Ureter (tissue), 1 donor: ENCODE measurements at regions not wholly inside any gene's neighbourhood (a gene's known extent, or its start where the extent isn't known, plus 50 kb on each side); places are given as distances from the start of the nearest gene placed in this dataset.

ENCODE experiments used
- DNase-seq: peaks from one replicate; pipeline ENCODE4 v3.0.0-alpha.2; 2020; ENCODE audit warnings: low spot score
- donor health status: DM: yes; HTN: yes; CAD: no.

DNA sequence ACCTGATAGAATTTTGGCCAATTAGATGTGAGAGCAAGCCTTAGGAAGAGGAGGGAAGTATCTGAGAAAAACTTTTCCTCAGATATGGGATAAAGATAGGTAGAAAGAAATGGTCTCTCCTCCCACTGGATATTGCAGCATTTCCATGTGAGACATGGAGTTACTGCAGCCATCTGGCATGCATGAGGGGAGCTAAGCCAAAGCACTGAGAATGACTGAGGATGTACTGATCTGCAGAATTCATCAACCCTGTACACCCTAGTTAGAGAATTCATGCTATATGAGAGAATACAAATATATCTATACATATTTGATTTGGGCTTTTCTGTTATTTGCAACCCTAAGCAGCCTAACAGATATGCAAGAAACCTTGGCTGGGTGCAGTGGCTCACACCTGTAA lies 52.5 kb upstream of the RPL34 start:
- no peak for DNase-seq

DNA sequence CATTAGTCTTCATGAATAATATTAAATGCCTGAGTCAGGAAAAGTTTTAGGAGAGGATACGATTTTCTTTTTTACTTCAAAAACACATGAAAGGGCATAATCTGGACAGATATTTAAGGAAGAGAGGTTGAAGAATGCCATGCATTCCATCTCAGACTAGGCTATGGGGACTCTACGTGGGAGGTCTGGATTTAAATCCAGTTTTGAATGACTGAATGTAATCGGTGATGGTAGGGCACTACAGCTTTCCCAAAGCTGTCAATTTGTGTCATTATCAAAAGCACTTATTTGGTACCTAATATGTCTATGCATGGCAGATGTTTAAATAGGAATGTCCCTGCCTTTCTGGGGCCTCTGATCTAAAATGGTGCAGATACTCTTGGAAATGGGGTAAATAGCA lies 59.3 kb upstream of the RPL34 start:
- no peak for DNase-seq

DNA sequence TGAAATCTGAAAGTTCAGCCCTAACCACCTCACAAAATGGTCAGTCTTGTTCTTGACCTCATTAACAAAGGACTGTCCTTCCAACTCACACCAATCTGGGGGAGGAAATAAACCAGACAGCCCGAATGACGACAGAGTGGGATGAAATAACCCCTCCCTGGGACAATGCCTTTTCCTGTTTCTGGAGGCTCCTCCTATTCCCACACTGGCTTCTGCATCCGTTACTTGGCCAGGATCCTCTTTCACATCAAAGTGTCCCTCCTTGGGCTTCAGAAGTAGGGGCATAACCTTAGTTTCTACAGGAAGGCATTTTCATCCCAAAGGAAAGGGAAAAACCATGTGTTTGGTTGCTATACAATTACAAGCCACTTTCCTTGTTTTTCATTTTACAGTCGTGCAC lies 59.8 kb upstream of the RPL34 start:
- no peak for DNase-seq

DNA sequence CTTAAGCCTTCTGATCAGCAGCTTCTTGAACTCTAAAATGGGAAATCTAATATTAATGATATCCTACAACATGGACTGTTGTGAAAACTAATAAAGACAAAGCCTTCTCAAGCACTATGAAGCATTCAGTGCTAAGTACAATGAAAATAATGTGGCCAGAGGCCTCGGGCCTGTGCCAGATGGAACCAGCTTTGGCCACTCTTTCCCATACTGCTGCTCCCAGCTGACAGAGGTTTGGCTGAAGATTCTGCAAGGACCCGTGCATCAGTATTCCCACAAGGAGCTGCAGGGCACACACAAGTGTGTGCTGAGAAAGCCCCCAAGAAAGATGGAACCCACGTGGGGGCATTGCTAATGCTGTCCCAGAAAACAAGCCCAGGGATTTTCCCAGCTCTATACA lies 60.5 kb upstream of the RPL34 start:
- DNase-seq, result no peak

DNA sequence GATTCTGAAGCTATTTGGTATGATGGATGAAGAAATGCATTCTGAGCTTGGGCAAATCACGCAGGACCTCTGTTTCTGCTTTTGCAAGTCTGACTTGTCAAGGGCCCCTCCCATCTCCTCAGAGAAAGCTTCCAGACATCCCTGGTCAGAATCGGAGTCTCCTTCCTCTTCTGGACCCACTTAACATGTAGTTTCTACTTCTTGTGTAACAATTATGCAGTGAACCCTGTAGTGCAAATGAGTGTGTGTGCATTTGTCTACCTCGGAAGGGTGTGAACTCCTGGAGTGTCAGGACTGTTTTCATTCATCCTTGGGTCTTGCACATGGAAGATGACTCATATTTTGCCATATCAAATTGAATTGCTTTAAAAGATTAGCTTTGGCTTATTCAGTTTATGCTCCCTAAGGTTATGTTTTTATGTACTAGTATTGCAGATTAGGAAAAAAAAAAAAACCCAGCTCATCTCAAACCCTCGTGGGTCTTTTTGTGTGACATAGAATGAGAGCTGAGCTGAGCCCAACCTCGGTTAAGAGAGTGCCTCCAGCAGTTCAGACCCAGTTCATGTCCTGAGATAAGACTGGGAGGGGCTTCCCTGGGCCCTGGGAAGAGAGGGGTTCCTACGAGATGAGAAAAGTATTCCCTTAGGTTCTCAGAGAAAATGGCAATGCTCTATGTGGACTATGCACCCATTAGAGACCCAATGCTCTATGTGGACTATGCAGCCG lies 61.1 kb upstream of the RPL34 start:
- DNase-seq, result no peak

DNA sequence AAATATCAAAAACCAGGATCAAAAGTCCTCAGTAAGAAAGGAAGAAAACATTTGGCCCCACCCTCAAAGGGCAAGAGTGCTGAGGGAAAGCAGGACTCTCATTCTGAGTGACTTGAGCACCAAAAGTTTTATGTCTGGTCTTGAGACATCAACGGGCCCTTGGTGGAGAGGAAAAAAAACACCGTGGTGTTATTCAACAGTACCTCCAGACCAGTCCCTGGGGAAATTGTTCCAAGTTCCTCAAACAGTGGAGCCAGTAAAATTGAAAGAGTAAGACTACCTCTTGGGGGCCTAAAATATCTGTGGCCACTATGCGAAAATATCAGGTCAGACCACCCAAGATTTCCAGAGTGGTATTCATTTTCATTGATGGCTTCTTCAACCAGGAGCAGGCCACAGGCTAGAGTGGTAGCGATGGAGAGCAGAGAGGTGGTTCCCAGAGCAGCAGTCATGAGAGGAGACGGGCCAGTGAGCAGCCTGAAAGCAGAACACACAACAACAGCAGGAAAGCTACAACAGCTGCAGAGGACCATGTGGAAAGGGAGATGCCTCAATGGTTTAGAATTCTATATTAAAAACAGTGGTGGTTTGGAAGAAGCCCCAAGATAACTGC lies 63.7 kb upstream of the RPL34 start:
- DNase-seq, result no peak

DNA sequence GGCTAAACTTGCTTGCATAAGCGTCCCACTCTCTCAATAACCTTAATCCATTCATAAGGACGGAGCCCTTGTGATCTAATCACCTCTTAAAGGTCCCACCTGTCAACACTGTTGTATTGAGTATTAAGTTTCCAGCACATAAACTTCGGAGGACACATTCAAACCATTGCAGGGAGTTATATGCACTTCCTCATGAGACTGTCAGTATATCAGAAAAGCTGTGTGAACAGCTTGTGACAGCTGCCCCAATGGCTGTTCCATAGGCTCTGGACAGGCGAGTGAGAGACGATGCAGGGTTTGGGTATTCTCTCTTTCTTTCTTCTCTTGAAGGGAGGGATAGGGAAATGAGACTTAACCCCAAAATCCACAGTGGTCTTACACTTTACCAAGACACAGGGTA lies 64.2 kb upstream of the RPL34 start:
- DNase-seq, result no peak

DNA sequence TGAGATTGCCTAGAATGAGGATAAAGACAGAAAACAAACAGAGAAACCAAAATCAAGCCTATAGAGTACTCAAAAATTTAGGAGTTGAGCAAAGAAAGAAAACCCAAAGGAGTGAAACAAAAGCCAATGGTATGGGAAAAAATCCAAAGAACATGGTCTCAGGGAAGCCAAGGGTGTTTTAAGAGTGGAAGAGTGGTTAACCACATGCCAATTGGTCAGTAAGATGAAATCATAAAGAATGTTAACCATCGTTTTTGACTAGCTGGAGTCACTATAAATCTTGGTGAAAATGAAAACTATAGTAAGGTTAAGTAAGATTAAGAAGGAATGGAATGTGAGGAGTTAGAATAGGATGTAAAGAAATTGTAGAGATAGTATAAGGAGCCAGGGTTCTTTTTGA lies 64.7 kb upstream of the RPL34 start:
- no peak for DNase-seq

DNA sequence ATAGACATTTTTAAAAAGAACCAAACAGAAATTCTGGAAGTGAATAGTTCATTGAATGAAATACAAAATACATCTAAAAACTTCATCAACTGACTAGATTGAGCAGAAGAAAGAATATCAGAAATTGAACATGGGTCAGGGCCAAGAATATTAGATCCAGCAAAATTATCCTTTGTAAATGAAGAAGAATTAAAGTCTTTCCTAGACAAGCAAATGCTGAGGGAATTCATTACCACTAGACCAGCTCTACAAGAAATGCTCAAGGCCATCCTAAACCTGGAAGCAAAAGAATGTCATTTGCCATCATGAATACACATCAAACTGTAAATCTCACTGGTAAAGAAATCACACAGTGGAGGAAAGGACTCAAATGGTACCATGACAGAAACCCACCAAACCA lies 72.7 kb upstream of the RPL34 start:
- DNase-seq, result no peak

DNA sequence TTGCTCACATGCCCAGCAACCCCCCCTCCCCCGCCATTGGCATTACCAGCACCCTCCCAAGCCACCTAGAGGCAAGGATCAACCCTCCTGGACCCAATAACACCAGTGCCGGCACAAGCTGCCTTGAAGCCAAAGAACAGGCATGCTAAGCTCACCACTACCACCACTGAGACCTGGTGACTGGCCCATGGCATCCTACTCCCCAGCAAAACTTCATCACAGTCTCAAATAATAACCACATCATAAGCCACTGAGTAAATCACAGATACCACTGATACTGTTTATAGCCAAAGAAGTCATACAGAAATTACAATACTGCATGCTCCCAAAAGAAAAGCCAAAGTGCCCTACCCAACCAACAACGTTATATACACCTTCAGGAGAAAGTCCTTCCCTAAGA lies 73.6 kb upstream of the RPL34 start:
- no peak for DNase-seq

DNA sequence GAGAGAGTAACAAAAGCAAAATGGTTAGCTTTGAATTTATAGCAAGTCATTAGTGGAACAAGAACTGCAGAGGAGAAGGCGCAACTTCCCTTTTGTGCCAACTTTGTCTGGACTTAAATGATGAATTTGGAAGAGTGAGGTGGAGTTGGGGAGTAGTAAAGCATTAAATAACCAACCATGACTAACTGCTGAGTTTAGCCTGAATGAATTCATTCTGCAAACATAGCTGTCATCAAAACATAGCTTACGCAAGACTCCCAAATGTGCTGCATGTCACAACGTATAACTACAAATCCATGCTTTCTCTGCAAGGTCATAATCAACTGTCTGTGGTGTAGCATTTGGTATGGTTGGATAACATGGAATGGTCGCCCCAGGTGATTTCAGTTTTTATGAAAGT lies 75.9 kb upstream of the RPL34 start:
- DNase-seq, result no peak

DNA sequence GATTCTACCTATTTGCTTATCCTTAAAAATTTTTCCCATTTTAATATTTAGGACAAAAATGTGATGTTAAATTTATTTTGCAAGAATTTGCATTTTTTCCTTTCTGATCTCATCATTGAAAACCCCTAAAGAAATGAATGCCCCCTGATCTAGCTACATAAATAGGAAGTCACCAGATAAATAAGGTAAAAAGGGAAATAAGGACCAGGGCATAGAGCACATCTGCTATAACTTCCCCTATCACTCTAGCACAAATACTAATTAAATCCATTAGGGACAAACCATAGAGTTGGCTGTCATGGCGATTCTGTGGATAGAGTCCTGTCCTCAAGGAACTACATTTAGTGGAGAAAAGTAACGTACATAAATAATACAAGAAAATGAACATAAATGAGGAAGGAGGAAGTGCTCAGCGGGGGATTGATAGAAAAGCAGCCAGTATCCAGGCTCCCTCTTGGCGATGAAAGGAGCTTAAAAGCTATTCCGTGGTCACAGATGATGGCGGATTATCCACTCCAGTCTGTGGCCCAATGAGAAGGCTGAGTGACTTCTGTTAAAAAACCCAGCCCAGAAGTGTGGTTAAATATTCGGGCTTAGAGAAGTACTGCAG lies 76.9 kb upstream of the RPL34 start:
- DNase-seq, result no peak

DNA sequence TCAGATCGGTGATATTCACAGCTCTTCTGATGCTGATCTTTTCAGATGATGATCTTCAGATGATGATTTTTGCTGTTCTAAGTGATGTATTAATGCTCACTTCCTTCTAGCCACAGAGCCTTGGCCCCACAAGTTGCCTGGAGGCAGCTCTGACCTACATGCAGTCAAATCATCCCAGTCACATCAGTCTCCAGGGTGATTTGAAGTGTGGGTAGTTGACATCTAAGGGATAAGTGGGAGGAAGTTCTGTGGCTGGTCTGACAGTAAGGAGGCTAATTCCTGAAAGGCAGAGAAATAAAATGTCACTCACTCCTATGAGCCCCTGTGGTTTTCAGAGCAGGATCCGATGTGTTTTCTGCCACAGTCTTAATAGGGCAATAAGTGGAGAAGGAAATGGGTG lies 79.8 kb upstream of the RPL34 start:
- DNase-seq, result no peak

DNA sequence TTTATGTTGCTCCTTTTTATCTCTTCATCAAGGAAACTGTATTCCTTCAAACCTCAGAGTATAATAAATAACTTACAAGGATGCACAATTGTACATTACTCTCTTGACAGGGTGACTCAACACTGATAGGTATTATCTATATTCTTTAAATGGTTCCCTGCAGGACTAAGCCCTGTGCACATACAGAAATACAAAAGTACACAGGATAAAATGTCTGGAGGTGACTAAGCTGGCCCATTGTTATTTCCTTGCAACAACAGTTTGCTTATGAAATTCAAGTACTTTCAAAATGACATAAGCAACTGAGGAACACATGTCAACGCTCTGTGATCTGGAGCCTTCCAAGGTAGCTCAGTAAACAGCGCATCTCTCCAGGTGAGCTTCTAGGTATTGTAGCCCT lies 83.8 kb upstream of the RPL34 start:
- no peak for DNase-seq

DNA sequence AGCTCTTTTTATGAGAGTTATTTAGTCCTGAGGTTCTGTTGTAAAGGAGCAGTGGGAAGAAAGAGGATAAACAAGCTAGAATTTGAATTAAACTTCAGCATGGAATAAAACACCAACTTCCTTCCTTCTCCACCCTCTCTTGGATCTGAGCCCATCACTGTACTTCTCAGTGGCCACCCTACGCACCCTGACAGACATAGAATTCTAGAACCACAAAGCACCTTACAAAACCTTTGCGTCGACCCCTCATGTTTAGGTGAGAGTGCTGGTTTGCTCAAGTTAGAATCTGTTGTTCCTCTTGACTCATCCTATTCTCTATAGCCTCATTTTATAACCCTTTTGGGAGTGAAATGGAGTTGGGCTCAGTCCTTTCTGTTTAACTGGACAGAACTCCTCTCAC lies 84.6 kb upstream of the RPL34 start:
- no peak for DNase-seq

DNA sequence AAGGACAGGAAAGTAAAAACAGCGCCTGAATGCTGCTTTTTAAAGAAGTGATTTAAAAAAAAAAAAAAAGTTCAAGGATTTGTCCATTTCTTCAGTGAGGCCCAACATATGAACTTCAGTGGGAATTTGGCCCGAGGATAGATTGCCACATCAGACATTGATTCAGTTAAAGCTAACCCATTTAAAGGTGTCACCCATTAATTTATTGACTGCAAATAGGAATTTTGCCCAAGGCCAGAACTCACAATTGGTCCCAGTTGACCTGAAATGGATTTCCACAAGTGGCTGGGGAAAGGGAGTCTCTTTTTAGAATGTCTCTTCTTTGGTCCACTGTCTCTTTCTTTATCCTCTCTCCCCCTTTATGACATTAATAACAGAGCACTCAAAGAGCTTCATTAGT lies 86.5 kb upstream of the RPL34 start:
- DNase-seq, result no peak

DNA sequence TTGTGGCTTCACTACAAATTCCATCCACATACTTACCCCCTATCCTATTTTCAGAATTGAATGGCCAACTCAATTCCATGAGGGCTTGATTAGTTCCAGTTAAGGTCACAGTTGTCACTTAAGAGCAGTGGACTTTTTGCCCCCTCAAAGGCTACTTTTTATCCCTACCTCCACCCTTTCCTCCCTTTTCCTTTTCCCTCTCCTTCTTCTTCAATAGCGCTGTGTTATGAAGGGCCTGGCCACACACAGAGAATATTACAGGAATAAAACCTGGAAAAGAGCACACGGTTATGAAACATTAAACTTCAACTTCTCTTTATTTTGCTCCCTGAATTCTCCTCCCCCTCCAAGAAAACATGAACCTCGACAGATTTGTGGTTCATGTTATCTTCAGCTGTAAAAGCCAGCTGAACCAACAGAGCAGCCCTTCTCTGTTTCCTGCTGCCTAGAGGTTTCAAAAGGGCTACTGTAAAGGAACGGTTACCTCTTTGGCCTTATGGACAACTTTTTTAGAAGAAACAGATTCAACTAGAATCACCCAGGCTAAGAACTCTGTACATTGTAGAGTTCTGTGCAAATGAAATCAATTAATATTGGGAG lies 87.0 kb upstream of the RPL34 start:
- DNase-seq, result no peak

DNA sequence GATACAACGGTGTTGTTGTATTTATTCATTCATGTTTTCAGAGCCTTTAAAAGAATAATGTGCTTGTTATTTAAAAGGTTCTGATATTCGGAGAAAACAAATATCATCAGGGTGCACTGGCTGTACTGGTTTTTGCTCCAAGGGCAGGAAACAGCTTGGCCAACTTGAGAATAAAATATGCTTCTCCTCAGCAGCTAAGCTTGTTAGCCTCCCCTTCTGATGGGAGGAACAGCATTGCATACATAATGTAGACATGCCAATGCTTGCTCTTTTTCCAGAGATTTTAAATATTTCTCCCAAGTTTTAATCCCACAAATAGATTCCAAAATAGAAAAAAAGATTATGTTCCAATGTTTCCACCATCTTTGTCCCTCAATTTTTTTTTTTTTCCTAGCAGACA lies 87.6 kb upstream of the RPL34 start:
- DNase-seq, result no peak

DNA sequence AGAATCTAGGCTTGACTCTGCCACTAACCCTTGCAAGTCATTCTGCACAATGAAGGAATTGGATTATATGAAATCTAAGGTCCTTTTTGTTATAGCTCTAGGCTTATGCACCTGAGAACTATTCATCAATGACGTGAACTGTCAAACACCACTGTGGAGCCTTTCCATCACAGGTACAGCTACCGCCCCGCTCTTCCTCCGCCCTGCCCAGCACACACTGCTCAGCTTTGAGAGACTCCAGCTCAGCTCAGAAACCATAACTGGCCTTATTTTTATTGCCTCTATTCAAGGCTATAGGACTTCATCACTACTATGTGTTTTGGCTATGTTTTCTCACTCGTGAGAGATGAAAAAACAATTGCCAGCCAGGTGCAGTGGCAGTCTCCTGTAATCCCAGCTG lies 88.2 kb upstream of the RPL34 start:
- no peak for DNase-seq

DNA sequence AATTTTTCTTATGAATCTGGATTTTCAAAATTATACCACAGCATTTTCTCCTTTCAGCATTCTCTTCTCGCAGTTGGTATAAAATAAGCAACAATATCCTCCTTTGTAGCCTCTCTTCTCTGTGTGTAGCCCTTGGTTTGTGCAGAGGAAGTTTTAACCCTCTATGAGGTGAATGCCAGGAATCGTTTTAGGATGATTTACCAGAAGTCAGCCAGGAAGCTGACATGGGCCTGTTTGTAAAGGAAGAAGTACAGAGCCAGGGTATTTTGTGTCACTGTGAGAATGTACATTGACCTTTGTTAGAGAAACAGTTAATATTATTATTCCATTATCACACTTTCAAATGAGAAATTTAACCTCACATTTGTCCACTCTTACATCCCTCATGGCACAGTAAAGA lies 88.9 kb upstream of the RPL34 start:
- no peak for DNase-seq

DNA sequence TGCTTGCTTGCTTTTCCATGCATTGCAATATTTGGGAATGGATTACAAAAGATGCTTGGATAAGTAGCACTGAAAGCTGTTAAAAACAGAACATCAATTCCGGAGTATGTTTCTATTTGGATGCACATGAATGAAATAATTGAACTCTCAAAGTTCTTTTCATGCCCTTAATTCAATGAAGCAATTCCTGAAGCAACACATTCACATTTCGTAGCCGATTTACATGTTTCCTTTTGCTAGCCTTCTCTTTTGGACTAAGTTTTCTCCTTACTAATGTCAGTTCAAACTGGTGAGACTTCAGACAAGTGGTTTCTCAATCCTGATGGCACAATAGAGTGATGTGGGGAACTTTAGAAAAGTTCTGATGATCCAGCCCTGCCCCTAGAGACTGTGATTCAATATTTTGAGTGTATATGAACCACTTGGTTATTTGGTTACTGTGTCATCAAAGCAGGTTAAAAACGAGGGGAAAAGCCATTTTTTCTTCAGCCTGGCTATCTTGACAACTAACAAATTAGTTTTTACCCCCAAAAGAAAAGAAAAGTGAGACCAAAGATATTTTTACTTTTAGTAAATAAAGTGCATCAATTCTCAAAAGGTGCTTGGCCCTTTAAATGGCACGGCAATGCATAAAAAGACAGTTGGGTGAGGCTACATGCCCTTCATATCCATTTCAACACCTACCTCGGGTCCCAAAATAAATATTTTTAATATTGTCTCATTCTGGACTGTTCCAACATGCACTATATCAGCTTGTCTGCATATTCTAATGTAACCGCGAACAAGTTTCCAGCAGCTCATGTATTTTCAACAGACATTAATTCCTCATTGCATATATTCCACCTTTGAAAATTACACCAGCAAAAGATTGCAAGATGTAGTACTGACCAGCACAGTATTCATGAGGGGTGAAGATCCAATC lies 90.1 kb upstream of the RPL34 start:
- DNase-seq, result no peak

DNA sequence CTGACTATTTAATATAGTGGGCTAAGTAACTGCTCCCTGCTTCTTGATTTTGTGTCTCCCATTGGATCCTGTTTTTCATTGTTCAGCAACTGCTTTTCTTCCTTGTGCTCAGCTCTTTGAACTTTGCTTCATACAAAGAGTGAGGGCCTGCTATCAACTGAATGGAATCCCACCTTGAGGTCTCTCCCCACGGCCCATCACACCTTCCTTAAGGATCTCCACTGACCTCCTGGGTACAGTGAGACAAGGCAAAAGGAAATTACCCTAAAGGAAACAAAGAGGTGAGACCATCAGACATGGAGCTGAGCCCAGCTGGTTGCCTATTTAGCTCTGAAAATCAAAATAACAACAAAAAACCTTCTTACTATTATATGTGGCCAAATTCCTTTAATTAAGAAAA lies 91.3 kb upstream of the RPL34 start:
- DNase-seq, result no peak
